WERI-Rb-1 (cell line): ENCODE measurements at regions not wholly inside any gene's neighbourhood (a gene's known extent, or its start where the extent isn't known, plus 50 kb on each side); places are given as distances from the start of the nearest gene placed in this dataset.

Experiments used
- DNase-seq: peaks from one replicate; pipeline ENCODE4 v3.0.0-alpha.2; 2020
- H3K27ac ChIP-seq: fragments of 250-450 bp; sonication (Bioruptor Pico); 2 replicates; pipeline ENCODE4 v1.5.1; 2020; ENCODE audit warnings: mild to moderate bottlenecking, moderate library complexity
- H3K27me3 ChIP-seq: fragments of 250-450 bp; sonication (Bioruptor Pico); 2 replicates; pipeline ENCODE4 v1.5.1; 2021; ENCODE audit warnings: mild to moderate bottlenecking, low read depth, moderate library complexity; ENCODE audit not compliant: insufficient read depth, severe bottlenecking
- H3K36me3 ChIP-seq: fragments of 250-450 bp; sonication (Bioruptor Pico); 2 replicates; pipeline ENCODE4 v1.5.1; 2020; ENCODE audit warnings: mild to moderate bottlenecking, moderate library complexity
- H3K4me3 ChIP-seq: 2 replicates; pipeline ENCODE4 v1.5.1; 2011; ENCODE audit warnings: low read depth, mild to moderate bottlenecking, control low read depth, low read length
- H3K9me3 ChIP-seq: fragments of 250-450 bp; sonication (Bioruptor Pico); 2 replicates; pipeline ENCODE4 v1.5.1; 2021; ENCODE audit warnings: mild to moderate bottlenecking, moderate library complexity; ENCODE audit not compliant: severe bottlenecking
- CTCF ChIP-seq: IDR thresholded peaks from 2 replicates; pipeline ENCODE4 v1.5.1; 2011; ENCODE audit warnings: low read depth, mild to moderate bottlenecking, control low read depth, inconsistent platforms, low read length

DNA sequence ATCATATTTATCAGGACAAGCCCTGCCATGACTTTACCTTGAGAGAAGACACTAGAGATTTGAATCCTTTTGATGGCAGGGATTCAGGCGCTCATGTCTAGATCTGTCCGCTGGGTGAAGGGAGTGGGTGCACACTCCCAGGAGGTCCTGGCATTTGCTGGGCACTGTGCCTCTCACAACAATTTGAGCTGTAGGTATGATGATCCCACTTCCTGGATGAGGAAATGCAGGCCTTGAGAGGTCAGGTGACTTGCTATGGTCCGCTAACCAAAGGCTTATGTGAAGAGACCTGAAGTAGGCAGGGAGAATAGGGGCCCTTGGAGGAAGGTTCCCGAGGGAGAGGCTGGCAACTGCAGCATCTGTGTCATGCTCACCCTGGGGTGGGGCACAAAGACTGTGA lies 206.1 kb downstream of the HAUS1 start:
- peak overlapping the region; percentile 83 for H3K27ac ChIP-seq
- H3K9me3 ChIP-seq, result peaks cover 12% of the 10 kb centered on the region
- no peaks in the 10 kb centered on the region for H3K27me3 ChIP-seq
- no peaks in the 10 kb centered on the region for H3K36me3 ChIP-seq
- no peak for TF ChIP-seq CTCF
- H3K4me3 ChIP-seq, result no peak overlapping the region
- peak; percentile 28 for DNase-seq

DNA sequence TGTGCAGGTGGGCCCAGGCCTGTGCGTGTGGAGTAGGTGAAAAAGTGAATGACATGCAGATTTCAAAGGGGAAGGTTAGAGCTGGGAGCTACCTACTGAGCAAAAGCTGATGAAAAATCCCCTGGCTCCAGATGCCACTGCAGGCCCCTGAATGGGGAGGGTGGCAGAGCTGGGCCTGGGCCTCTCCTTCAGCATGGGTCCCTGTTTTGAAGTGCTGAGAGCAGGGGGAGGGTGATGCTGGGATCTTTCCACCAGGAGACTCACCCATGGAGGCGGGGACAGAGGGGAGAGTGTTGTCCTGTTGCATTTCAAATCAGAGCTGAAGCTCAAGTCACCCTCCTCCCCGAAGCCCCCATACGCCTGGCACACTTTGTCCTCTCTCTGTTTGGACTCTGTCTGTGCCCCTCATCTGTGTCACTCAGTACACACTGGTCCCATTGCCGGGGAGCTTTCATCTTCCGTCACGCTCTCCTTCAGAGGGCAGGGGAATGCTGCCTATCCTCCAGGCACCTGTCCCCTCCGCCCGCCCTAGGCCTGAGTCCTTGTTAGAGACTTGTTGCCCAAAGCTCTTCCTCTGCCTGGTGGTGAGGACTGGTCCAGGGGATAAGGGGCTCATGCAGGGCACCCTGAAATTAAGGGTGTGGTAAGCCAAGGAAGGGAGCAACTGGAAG lies 206.6 kb downstream of the HAUS1 start:
- TF ChIP-seq CTCF, result no peak
- Histone ChIP-seq H3K36me3 (no peaks in the 10 kb centered on the region), H3K9me3 (peaks cover 12% of the 10 kb centered on the region), H3K27ac (peak overlapping the region; percentile 83), H3K27me3 (no peaks in the 10 kb centered on the region), H3K4me3 (no peak overlapping the region)
- DNase-seq, result peak; percentile 32

DNA sequence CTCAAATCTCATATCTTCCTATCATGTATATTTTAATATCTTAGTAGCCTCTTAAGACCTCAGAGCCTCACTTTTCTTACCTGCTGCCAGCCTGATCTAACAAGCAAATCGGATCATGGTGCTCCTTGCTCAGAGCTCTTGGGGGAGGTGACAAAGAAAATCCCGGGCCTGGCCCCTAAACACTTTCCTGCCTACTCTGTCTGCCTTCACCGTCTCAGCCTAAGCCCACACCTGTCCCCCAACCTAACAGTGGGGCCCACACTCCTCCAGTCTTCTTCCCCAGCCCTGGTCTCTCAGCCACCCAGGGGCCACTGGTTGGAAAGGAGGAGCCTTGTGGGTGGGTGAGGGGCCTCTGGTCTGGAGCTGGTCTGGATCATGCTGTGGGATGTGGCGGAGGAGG lies 207.3 kb downstream of the HAUS1 start:
- H3K9me3 ChIP-seq, result peaks cover 7% of the 10 kb centered on the region
- no peak for TF ChIP-seq CTCF
- DNase-seq, result peak; percentile 80
- peak overlapping the region; percentile 83 for H3K27ac ChIP-seq
- no peaks in the 10 kb centered on the region for H3K27me3 ChIP-seq
- no peak overlapping the region for H3K4me3 ChIP-seq
- H3K36me3 ChIP-seq, result no peaks in the 10 kb centered on the region

DNA sequence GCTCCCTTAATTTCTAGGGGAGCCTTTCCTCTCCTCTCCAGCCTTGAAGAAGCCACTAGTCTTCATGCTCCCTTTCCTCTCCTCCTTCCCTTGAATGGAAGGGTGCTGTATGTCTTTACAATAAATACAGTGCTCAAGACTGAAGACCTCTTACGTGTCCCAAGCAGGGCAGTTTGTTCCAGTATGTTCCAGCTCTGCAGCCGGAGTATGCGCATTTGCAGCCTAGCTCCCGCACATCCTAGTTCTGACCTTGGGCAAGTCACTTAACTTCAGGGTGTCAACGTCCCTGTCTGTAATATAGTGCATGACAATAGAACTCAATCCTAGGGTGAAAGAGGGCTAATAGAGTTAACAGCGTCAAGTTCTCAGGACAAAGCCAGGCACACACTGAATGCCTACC lies 208.0 kb downstream of the HAUS1 start:
- TF ChIP-seq CTCF, result no peak
- Histone ChIP-seq H3K36me3 (no peaks in the 10 kb centered on the region), H3K9me3 (peaks cover 4% of the 10 kb centered on the region), H3K27me3 (no peaks in the 10 kb centered on the region), H3K4me3 (no peak overlapping the region), H3K27ac (peak overlapping the region; percentile 83)
- DNase-seq, result no peak

GRCh38 chr18:46313521-46313920 lies 209.3 kb downstream of the HAUS1 start:
- TF ChIP-seq CTCF, result no peak
- no peaks in the 10 kb centered on the region for H3K27me3 ChIP-seq
- no peak for DNase-seq
- no peak overlapping the region for H3K4me3 ChIP-seq
- H3K9me3 ChIP-seq, result no peaks in the 10 kb centered on the region
- H3K27ac ChIP-seq, result peak overlapping the region; percentile 83; the same call in 1 of the 2 replicates
- H3K36me3 ChIP-seq, result no peaks in the 10 kb centered on the region

DNA sequence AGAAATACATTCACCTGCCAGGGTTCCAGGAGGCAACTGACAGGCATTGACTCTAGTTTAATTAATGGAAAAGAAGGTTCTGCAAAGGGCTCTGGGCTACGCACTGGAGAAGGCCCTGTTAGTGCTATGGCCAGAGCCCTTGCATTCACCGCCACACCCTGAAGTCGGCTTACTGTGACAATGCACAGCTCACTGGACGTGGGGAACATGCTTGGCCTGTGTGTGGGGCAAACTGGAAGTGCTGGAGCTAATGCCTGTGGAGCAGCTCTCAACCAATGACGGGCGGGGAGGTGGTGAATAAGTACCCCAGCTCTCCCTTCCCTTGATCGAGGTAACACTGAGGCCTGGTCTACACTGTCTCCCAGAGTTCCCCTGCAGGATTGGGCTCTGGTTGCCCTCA lies 209.8 kb downstream of the HAUS1 start:
- DNase-seq, result no peak
- TF ChIP-seq CTCF, result no peak
- Histone ChIP-seq H3K4me3 (no peak overlapping the region), H3K9me3 (no peaks in the 10 kb centered on the region), H3K27me3 (no peaks in the 10 kb centered on the region), H3K36me3 (no peaks in the 10 kb centered on the region), H3K27ac (no peak overlapping the region)
